Pancreas (tissue), 10 donors: ENCODE measurements at regions not wholly inside any gene's neighbourhood (a gene's known extent, or its start where the extent isn't known, plus 50 kb on each side); places are given as distances from the start of the nearest gene placed in this dataset.

ENCODE experiments used
- ATAC-seq, 4 donors: fragments of 200-7000 bp; cut with Tn5 transposase; one replicate each; pipeline versions ENCODE4 v1.8.0 to v1.9.1; 2020; ENCODE audit warnings: mild to moderate bottlenecking in 4 of 4, moderate library complexity in 4 of 4
- DNase-seq, 6 donors: peaks; one replicate each; pipeline ENCODE4 v3.0.0-alpha.2; 2020
- FAIRE-seq: peaks from 2 replicates; lab custom pipeline; 2012; peaks lifted over from hg19 to GRCh38; lab: Jason Lieb, UNC
- H3K27ac ChIP-seq, 4 donors: fragments of 200-600 bp; sonication (generic); 1 replicate in 3 of 4; 2 replicates in 1 of 4; pipeline versions ENCODE4 v1.5.0 to v1.8.0; 2020
- H3K27me3 ChIP-seq, 4 donors: fragments of 200-600 bp; one replicate each; pipeline ENCODE4 v1.8.0; 2021
- H3K36me3 ChIP-seq, 3 donors: fragments of 200-600 bp; sonication (generic) in 1 of 3; one replicate each; pipeline versions ENCODE4 v1.5.0 to v1.8.0; 2020 to 2021
- H3K4me1 ChIP-seq, 3 donors: fragments of 200-600 bp; one replicate each; pipeline ENCODE4 v1.8.0; 2021
- H3K4me3 ChIP-seq, 4 donors: fragments of 200-600 bp; sonication (generic) in 2 of 4; one replicate each; pipeline versions ENCODE4 v1.5.0 to v1.8.0; 2020 to 2021
- H3K9me3 ChIP-seq, 4 donors: fragments of 200-600 bp; one replicate each; pipeline ENCODE4 v1.8.0; 2021
- CTCF ChIP-seq, 4 donors: fragments of 200-600 bp; sonication (generic) in 3 of 4; IDR thresholded peaks; one replicate each; pipeline versions ENCODE4 v1.5.0 to v1.8.0; 2021; ENCODE audit warnings: antibody characterized with exemption in 4 of 4
- WGBS, 2 donors: extraction: QIAGEN DNeasy Blood & Tissue Kit; methylation state at CpG; one replicate each; pipeline ENCODE4 v1.1.7; 2013; 5-methylcytosine and 5-hydroxymethylcytosine counted together
- intact Hi-C, 3 donors: fragments of 100-400 bp; cut with DNase I; formaldehyde crosslinking; loops; one replicate each; pipeline versions ENCODE4 v1.11.1 to v1.14.2; 2022
- donor health status: healthy with polysubstance abuse.
- donor health status: DM: no; HTN: no; CAD: no; lungs with moderate emphysema.
- donor health status: DM: no; HTN: no; CAD: no.
- donor health status: control.
- donor health status: control.
- donor health status: Bipolar disorder and iron deficiency.
- donor health status: DM: yes; HTN: yes; CAD: no.
- donor health status: DM: no; HTN: no; CAD: no.
- donor health status: DM: no; HTN: no; CAD: no.
- donor health status: DM: yes; HTN: yes; CAD: no.

- WGBS, 2 donors: 70 to 80% methylated on average over 6 of the region's 6 CpGs
- intact Hi-C loops: no loop called here
- FAIRE-seq: no peak
- no peak for TF ChIP-seq CTCF (IDR thresholded peaks at IDR 0.05)
- no peaks in the 10 kb centered on the region for H3K27me3 ChIP-seq
- H3K27ac ChIP-seq: no peak overlapping the region
- H3K4me3 ChIP-seq: no peak overlapping the region
- no peak for ATAC-seq
- H3K4me1 ChIP-seq: no peaks in the 10 kb centered on the region
- no peaks in the 10 kb centered on the region for H3K36me3 ChIP-seq
- no peaks in the 10 kb centered on the region for H3K9me3 ChIP-seq
- DNase-seq: no peak
Observed at GRCh38 chr6:14875481-14876063, 370.3 kb upstream of the JARID2 start.

- Histone ChIP-seq H3K36me3 (no peaks in the 10 kb centered on the region), H3K27ac (peak overlapping the region in 2 of 4 donors; percentile 27 to 50), H3K4me3 (no peak overlapping the region), H3K27me3 (no peaks in the 10 kb centered on the region), H3K4me1 (no peaks in the 10 kb centered on the region), H3K9me3 (no peaks in the 10 kb centered on the region)
- FAIRE-seq: no peak
- 66 to 69% methylated on average over 11 of the region's 11 CpGs for WGBS, 2 donors
- DNase-seq: no peak
- peak in 2 of 4 donors; percentile 62 to 63 for ATAC-seq
- intact Hi-C loops: no loop called here
- TF ChIP-seq CTCF (IDR thresholded peaks at IDR 0.05): no peak
Observed at GRCh38 chr6:14876778-14877613, 368.9 kb upstream of the JARID2 start.

DNA sequence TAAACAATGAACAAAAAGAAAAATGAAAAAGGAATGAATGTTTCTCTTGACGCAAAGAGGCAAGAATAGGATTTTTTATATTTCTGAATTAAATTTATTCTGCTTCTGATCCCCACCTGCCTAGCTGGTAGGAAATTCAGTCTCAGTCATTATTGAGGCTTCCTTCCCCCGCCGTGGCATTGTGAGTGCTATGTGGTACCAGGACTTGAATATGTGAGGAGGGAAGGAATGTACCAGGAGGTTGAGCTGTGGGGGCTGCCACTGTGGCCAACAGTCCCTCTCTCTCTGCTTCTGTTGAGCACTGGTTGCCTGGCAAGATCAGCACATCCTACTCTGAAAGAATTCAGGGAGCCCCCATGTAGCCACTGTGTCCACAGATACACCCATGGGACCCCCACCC is 368.1 kb upstream of the JARID2 start:
- Histone ChIP-seq H3K27me3 (no peaks in the 10 kb centered on the region), H3K9me3 (no peaks in the 10 kb centered on the region), H3K4me3 (no peak overlapping the region), H3K27ac (no peak overlapping the region), H3K4me1 (no peaks in the 10 kb centered on the region), H3K36me3 (no peaks in the 10 kb centered on the region)
- no peak for FAIRE-seq
- intact Hi-C loops: no loop called here
- DNase-seq: no peak
- no peak for TF ChIP-seq CTCF (IDR thresholded peaks at IDR 0.05)
- WGBS, 2 donors: 81 to 97% methylated on average over 1 to 3 of the region's 3 CpGs
- ATAC-seq: no peak

DNA sequence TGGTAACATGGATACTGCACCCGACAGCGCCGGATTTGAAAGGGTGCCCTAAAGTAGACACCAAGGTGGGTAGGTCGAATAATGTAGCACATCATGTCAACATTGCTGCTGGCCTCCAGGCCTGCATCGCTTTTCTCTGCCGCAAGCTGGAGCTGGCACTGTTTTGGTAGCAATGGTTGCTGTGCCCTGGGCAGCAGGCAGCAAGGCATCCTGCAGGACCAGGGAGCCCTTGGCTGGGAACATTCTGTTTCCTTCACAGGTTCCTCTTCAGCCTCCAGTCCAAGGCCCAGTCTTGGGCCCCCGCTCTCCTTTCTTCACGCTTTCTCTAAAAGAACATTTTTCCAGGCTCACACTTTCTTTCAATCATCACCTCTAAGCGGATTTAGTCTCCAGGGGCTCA is 365.8 kb upstream of the JARID2 start:
- no peak for TF ChIP-seq CTCF (IDR thresholded peaks at IDR 0.05)
- DNase-seq (no peak), FAIRE-seq (no peak), ATAC-seq (no peak)
- intact Hi-C loops: no loop called here
- H3K9me3 ChIP-seq: no peaks in the 10 kb centered on the region
- H3K4me1 ChIP-seq: no peaks in the 10 kb centered on the region
- no peak overlapping the region for H3K4me3 ChIP-seq
- no peaks in the 10 kb centered on the region for H3K27me3 ChIP-seq
- no peak overlapping the region for H3K27ac ChIP-seq
- WGBS, 2 donors: 90 to 94% methylated on average over 9 of the region's 9 CpGs
- no peaks in the 10 kb centered on the region for H3K36me3 ChIP-seq

DNA sequence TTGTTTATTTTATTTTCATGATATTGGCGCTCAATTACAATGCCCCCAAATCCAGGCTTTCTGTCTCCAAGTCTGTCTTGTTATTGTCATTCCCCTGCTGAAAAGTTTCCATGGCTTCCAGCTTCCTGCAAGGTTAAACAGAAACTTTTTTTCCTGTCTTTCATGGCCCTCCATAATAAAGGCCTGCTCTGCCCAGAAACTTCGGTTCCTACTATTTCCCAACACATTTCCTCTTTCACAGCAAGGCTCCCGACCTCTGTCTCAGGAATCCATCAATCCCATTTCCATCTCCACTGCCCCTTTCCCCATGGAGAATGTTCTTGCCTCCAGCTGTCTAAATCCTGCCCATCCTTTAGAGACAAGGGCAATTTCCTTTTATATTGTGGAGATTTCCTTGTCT is 365.2 kb upstream of the JARID2 start:
- intact Hi-C loops: no loop called here

More for the DNA sequence above, 365.2 kb upstream of the JARID2 start:
- Histone ChIP-seq H3K4me3 (no peak overlapping the region), H3K36me3 (no peaks in the 10 kb centered on the region), H3K27ac (no peak overlapping the region), H3K27me3 (no peaks in the 10 kb centered on the region), H3K9me3 (no peaks in the 10 kb centered on the region), H3K4me1 (no peaks in the 10 kb centered on the region)
- no peak for ATAC-seq
- WGBS, 2 donors: 46 to 59% methylated on average over 3 of the region's 3 CpGs
- no peak for FAIRE-seq
- no peak for TF ChIP-seq CTCF (IDR thresholded peaks at IDR 0.05)
- no peak for DNase-seq
